NCI-H146 treated with DMSO at 0.1 percent for 48 hours (cell line): ENCODE measurements at regions not wholly inside any gene's neighbourhood (a gene's known extent, or its start where the extent isn't known, plus 50 kb on each side); places are given as distances from the start of the nearest gene placed in this dataset.

ENCODE experiments used
- DNase-seq: peaks from one replicate; lab custom pipeline; 2025; ENCODE audit not compliant: unreplicated experiment; lab: John Stamatoyannopoulos, UW

DNA sequence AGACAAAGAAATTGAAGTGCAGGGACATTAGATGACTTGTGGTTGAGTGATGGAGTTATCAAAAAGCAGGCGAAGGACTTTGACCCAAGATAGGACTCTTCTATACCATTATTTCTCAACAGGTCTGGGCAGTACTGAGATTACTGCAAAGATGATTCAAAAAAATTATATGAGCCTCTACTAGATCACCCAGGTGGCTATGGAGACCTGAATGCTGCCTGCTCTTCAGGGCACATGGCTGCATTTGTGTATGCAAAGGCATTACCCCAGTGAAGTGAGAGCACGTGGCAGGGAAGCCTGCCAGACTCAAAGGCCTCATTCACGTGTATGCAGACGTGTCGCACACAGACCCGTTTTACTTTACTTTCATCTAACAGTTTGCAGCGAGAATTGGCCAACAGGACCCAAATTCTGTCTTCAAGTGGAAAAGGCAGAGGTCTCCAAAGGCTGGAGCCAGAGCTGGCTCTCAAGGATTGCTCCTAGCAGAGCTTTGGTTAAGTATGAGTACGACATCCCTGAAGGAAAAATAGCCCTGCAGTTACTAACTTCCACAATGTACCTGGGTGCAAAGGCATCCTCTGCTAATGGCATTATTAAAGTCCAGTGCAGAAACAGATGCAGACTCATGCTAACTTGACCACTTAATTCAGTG lies 113.8 kb upstream of the ARMC2 start:
- no peak for DNase-seq

DNA sequence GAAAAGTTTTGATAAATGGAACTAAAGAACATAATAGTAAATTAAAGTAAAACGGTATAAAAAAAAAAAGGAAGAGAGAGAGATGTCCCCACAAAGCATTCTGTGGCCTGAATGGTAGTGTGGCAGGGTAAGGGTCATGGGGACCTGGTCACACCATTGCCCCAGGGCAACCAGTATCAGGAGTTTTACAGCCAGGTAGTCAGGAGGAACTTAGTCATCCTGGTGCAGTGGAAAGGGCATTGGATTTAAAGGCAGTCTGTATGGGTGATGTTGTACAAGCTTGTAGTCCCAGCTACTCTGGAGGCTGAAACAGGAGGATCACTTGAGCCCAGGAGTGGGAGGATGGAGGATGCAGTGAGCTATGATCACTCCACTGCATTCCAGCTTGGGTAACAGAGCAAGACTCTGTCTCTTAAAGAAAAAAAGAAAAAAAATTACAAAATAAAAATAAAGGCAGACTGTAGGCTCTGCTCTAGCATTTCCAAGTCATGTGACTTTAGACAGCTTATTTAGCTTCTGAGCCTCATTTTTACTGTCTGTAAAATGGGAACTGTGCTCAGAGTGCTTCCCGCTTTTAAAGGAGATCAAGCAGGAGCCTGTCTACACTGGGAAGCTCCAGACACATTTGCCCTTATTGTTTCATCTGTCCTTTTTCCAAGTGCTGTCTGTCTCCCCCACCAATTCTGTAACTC lies 112.8 kb upstream of the ARMC2 start:
- no peak for DNase-seq

DNA sequence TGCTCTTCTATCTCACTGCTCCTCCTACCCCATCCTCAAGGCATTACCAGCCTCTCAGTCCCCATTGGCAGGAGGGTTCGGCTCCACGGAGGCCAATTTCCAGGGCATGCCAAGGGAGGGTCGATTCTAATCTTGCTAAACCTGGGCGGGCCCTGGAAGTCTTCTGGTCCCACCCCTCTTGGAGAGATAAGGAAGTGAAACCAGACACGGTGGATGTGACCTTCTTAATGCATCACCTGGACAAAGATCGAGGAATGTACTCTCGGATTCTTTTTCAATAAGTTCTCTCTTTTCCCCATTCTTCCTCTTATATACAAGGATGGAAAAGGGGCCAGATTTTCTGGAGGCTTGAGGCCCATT lies 112.2 kb upstream of the ARMC2 start:
- DNase-seq = no peak

DNA sequence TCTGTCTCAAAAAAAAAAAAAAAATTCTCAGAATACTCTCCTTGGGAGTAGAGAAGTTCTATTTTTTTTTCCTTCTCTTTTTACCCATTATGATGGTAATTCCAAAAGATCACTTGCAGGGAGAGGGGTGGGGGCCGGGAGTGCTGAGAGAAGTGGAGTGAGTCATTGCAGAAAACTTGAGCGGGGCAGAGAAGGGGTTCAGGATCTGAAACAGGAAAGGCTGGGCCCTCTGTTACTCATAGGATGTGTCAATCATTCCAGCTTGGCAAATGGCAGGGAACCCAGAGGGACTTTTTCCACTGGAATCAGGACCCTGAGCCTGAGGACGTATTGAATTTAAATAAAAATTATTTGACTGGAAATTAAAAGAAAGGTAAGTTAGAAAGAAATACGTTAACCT lies 111.4 kb upstream of the ARMC2 start:
- no peak for DNase-seq

DNA sequence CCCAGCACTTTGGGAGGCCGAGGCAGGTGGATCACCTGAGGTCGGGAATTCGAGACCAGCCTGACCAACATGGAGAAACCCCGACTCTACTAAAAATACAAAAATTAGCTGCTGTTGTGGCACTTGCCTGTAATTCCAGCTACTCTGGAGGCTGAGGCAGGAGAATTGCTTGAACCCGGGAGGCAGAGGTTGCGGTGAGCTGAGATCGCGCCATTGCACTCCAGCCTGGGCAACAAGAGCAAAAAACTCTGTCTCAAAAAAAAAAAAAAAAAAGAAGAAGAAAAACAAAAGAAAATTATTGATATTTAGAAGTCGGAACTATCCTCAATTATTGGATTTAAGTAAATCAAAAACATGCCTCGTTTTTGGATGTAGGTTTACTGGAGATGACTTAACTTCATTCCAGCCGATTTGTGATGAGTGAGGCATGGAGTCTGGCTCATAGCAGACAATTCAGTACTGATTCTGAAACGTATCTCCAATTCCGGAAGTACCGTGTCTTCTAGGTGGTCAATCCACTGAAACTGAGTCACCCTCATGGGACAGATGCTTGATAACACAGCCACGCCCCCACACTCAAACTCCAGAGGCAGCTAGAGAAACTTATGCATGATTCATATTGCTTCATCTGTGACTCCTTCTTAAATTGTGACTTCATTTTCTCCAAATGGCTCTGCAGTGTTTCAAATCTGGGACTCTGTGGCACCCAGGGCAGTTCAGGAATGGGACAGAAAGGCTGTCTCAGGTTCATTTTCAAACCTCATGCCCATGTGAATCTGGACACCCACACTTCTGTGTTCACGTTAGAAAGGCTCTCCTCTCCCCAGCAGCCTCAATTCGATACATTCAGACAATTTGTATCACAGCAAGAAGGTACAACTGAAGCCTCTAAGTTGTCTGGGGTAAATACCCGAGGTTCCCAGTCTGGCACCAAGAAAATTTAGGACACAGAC lies 110.4 kb upstream of the ARMC2 start:
- DNase-seq = no peak

DNA sequence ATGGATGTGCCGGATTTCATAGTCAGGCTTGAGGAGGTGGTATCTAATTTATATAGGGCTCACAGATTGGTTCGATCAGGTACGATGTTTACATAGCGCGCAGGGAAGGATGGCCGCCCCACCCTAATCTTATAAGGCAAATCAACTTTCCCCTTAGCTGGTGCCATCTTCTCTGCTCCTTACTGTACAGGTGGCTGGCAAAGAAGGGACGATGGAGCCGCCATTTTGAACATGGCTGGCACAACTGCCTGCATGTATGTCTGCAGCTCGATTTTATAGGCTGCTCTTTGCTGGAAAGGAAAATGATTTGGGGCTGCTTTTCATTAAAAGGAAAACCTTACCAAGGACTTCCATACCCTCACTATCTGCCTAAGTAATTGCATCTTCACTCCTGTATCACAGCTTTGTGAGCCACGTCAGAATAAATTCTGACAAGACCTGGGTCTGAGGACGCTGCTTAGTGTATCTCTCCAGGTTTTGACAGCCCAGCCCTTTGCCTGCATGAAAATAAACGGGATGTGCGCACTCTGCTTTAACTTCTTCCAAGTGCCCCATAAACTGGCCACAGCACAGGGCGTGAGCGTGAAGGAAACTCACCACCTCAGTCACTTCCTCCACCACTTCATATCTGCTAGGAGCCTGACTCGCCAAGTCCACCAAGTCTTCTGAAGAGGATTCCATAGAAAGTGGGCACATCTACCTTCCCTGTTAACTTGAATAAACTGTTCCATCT lies 109.4 kb upstream of the ARMC2 start:
- no peak for DNase-seq

DNA sequence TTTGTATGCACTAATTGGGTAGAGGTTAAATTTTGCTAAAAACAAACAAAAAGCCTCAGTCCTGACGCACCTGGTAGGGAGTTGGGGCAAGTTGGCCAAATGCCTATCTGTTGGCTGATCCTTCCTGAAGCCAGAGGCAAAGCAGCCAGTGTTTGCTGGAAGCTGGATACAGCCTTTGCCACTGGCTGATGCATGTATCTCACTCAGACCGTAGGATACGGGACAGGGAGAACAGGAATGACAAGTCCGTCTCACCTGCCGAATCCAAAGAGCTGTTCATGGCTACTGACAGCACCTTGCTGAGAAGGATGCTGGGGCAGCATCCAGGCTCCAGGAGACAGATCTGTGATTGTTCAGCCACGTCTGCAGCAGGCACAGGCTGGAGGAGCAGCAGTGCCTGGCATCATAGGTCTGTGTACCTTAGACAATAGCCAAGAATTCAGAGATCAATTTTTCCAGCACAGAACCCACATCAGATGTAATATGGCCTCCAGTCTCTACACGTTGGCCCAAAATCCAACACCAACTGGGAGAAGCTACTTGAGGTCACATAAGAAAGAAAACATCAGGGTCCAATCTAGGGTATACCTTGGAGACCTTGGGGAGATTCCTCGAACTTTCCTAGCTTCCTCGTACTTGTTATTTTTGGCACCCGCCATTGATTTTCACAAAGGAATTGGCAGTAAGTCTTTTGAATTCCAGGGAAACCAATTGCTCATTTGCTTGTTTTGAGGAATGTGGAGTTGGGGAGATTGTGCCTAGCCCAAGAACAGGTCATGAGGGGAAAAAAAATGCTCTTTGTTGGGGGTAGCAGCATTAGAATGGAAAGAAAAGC lies 108.5 kb upstream of the ARMC2 start:
- no peak for DNase-seq

DNA sequence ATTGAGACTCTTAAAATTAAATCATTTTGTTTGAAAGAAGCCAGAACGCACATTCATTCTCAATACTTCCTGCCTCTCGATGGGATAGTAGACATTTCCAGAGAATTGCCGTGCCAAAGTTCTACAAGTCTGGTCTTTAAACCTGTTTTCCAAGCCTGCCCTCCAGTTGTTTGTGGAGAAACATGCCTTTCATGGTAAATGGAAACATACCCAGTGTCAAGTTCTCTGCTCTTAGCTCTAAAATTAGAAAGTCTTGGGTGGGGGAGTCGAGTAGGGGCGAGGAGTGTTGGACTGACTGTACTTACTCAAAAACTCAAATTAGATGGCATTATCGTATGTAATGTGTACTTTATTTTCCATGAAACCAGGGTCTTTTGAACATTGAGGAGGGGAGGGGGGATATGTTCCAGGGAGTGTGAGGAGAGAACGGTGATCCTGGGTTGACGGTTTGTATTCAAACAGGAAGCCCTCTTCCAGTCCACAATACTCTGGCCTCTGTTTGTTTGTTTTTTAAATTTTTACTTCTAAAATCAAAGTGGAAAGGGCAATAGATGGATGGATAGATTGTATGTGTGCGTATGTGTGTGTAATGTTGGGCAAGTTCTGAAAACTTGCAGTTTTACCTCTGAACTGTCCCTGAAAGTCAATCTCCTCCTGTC lies 106.8 kb upstream of the ARMC2 start:
- DNase-seq = no peak

DNA sequence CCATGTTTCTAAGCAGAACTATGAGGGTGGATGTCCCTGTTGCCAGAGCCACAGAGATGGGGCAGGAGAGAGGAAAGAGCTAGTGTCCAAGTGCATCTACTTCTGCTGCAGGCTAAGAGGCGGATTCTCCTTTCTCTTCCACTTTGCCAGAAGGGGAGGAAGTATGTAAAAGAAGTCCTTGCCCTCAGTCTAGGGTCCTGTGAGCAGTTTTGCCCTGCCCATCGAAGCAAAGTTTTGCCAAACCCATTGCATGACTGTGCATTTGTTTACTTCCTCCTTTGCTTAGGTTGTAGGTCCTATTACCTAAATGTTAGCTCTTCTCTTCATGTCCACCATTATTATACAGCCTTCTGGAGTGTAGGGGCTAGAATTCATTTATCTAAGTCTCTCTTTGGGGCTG lies 106.2 kb upstream of the ARMC2 start:
- no peak for DNase-seq

DNA sequence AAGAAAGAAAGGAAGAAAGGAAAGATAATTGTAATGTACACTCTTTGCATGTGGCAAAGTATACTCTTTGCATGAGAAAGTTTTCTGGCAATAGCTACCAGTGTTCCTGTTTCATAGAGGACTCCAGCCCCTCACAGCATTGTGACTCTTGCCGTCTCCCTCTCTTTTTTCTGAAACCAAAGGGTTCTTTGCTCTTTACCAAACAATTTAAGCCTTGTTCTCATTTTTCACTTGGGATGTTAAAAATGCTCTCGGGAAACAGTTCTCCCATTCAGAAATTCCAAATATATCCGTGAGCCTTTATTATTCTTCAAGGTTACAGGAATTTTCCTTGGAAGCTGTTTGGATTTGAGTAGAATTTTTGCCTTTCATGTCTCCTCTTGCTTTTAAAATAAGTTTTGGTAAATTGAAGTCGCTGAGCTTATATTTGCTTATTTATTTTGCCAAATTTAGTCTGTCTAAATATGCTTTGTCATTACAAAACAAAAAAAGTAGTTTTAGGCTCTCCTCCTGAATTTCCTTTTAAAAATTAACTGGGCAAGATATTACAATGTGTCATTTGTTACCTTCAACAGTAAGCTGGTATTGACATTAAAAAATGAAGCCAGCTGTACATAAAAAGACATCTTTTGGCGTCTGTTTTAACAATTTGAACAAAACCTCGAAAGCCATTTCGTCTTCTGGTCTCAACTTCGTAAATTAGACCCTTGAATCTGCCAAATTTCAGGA lies 103.8 kb upstream of the ARMC2 start:
- no peak for DNase-seq

DNA sequence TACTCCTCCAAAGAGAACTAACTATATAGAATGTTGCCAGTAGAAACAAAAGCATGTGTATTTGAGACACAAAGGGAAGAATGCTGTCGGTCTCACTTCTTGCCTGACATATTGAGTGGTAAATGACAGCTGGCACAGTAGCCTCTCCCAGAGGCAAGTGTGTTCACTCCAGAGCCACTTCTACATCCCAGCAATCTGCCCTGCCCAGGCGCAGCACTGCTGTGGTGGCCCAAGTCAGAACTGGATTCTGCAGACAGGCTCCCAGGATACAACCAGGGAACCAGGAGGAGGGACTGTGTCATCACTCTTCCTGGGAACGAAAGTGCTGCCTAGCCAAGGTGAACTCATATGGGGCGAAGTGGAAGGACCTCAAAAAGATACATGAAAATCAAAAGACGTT lies 103.2 kb upstream of the ARMC2 start:
- no peak for DNase-seq

DNA sequence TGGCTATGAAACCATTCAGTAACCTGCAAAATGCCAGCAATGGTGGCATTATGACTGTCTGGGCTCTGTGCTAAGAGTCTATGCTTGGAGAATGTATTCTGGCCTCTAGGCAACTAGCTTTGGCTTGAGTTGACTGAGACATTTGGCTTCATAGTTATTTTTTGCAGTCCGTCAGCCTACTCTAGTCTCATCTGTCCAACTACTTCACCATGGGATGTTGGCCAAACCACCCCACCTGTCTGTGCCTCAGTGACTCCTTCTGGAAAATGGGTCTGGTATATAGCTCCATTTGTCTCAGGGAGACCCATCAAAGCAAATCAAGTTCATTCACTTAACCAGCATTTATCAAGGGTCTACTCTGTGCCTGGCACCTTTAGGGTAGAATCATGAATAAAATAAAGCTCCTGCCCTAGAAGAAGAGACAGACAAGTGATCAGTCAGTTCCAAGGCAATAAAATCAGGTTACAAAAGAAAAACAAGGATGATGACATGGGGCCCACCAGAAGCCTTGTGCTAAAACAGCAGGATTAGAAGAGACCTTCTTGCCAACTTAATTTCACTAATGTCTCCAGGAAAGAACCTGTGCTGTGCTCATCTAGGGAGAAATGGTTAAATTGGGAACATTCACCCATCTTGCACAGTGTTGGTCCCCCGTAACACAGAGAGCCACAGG lies 102.4 kb upstream of the ARMC2 start:
- DNase-seq = no peak

DNA sequence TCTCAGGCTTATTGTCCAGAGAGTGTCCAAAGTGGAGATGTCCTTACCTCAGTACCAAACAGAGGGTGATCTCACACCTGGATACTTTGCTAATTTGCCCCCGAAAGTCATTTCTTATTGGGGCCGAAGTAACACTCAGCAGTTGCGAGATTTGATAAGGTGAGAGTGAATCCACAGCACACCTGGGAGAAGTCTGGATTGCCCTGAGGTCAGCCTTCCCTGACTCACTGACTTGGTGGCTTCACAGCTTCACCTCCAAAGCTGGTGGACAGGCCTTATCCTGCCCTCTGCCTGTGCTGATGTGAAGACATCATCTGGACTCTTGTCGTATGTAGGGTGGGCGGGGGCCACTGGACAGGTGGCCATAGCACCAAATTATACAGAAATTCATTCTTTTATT lies 101.9 kb upstream of the ARMC2 start:
- DNase-seq = no peak

DNA sequence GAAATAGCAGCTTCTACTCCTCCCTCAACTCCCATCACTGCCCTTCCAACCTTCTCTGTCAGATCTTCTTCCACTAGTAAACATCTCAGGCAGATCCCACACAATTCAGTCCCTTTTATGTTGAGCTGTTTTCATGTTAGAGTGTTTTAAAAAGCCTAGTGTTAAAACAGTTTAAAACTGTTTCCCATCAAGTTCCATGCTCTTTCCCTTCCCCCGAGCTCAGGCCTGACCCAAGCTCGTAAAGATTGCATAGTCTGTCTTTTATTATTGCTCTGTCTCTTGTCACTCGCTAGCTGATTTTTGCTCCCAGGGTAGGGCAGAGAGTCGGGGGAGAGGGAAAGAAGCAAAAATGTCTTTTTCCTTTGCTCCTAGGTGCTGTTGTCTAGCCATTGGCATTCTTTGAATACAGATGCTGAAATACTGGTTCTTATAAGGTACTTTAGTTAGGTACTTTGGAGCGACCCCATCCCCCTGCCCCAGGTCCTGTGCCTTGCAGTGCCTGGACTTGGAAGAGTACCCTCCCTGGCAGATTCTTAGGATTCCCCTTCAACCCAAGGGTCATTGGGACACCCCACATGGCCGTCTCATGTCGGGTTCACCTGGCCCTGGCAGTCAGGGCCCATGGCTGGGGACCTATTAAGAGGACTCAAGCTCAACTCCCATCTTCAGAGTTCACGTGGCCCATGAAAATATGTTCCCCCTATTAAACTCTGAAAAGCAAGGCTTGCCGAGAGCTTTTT lies 101.2 kb upstream of the ARMC2 start:
- DNase-seq = no peak

DNA sequence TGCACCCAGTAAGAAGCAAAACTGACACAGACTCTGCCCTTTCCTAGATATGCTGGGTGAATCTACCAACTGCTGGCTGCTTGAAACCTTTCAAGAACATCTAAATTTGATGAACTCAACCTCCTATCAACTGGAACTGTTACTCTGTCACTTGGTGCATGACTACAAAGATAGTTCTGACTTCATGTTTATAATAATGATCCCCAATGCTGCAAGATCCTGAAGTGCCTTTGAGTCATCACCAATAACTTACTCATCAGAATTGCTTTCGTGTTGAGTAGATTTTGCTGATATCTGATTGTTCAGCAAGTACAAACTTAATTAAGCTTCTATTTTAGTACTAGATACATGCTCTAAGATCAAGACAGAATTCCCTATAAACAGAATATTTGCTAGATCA lies 100.2 kb upstream of the ARMC2 start:
- no peak for DNase-seq

DNA sequence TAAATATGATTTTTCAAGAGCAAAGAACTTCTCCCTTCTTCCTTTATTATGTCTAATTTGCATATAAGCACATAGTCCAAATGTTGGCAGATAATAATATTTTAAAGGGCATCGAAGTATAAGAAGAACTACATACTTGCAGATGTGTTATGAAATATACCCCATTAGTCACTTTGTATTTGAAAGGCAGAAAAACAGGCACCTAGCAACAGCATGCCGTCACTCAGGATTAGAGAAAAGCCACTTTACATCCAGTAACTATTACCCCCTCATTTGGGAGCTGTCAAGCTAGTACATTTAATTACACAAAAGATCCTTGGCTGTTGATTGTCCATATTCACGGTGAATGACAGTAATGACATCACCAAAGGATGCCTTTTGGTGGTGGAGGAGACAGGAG lies 99.3 kb upstream of the ARMC2 start:
- DNase-seq = no peak

DNA sequence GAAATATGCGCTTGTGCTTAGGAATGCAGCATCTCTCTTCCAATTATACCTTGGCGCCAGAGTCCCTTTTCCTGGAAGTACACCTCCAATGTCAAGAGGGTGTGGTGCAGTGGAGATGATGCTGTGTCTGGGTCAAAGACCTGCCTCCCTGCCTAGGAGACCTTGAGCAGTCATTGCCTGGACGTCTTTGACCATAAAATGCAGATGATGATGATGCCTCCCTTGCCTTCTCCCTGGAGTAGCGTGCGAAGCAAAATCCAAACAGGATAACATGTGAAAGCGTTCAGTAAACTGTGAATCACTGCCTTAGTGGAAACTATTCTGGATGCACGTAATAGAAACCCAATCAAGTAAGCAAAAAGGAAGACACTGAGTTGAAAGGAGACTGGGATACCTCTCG lies 97.4 kb upstream of the ARMC2 start:
- DNase-seq = no peak

DNA sequence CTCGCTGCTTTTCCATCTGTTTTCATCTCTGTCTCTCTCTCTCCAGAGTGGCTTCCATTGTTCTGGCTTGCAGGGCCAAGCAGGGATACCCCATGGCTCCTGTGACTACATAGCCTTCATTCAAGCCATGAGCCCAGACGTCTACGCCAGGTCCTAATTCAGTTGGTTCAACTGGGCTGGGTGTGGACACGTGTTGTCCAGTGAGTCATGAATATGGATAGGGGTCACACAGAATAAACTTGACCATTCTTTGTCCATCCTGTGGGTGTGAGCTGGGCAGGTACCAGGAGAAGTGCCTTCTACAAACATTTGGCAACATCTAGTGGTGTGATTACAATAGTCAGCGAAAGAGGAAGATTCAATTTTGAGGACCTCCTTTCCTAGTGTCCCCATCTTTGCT lies 96.9 kb upstream of the ARMC2 start:
- DNase-seq = no peak
